BLaER1 treated with 17β-estradiol and CSF1 and Interleukin-3, amounts not matched to agents 10 nM and 100 nM (cell line): ENCODE measurements at regions not wholly inside any gene's neighbourhood (a gene's known extent, or its start where the extent isn't known, plus 50 kb on each side); places are given as distances from the start of the nearest gene placed in this dataset.

Experiments used
- H3K27ac ChIP-seq, 11 experiments: shearing (Covaris generic); formaldehyde crosslinking; 2 replicates each; pipeline ENCODE4 v1.8.1; 2022
- H3K27me3 ChIP-seq, 11 experiments: shearing (Covaris generic); formaldehyde crosslinking; 2 replicates each; pipeline ENCODE4 v1.8.1; 2022
- H3K36me3 ChIP-seq, 11 experiments: shearing (Covaris generic); formaldehyde crosslinking; 2 replicates each; pipeline ENCODE4 v1.8.1; 2022
- H3K4me1 ChIP-seq, 10 experiments: shearing (Covaris generic); formaldehyde crosslinking; 2 replicates each; pipeline ENCODE4 v1.8.1; 2022
- H3K4me2 ChIP-seq, 11 experiments: shearing (Covaris generic); formaldehyde crosslinking; 2 replicates each; pipeline ENCODE4 v1.8.1; 2022
- H3K4me3 ChIP-seq, 10 experiments: shearing (Covaris generic); formaldehyde crosslinking; 2 replicates each; pipeline ENCODE4 v1.8.1; 2022
- H3K9ac ChIP-seq, 11 experiments: shearing (Covaris generic); formaldehyde crosslinking; 2 replicates each; pipeline ENCODE4 v1.8.1; 2022
- H3K9me3 ChIP-seq, 11 experiments: shearing (Covaris generic); formaldehyde crosslinking; replicated peaks in 1 of 11; 2 replicates each; pipeline ENCODE4 v1.8.1; 2022
- H4K20me1 ChIP-seq, 11 experiments: shearing (Covaris generic); formaldehyde crosslinking; 2 replicates each; pipeline ENCODE4 v1.8.1; 2022
- Cebpa-rat ChIP-seq, 11 experiments: shearing (Covaris generic); IDR thresholded peaks; 2 replicates each; pipeline ENCODE4 v1.8.1; 2022

- Histone ChIP-seq H3K9ac (no peak overlapping the region), H3K27ac (no peak overlapping the region), H3K9me3 (no peaks in the 10 kb centered on the region), H3K36me3 (no peaks in the 10 kb centered on the region), H3K4me2 (no peak overlapping the region), H4K20me1 (no peaks in the 10 kb centered on the region), H3K27me3 (peaks cover 0 to 21% (median 7%) of the 10 kb centered on the region in 11 experiments; a peak in 12 of 22 replicates), H3K4me3 (no peak overlapping the region), H3K4me1 (peaks cover 0 to 11% (median 0%) of the 10 kb centered on the region in 10 experiments; a peak in 7 of 20 replicates)
- no peak for TF ChIP-seq Cebpa-rat (IDR thresholded peaks at IDR 0.05)
These were observed 232.2 kb upstream of the ARID1B start for GRCh38 chr6:156545021-156545420.

- H4K20me1 ChIP-seq = no peaks in the 10 kb centered on the region
- H3K36me3 ChIP-seq = no peaks in the 10 kb centered on the region
- peak in 7 of 11 experiments; percentile 34 to 69 (median 65); a peak in 10 of 22 replicates for TF ChIP-seq Cebpa-rat (IDR thresholded peaks at IDR 0.05)
- peaks cover 0 to 11% (median 0%) of the 10 kb centered on the region in 10 experiments; a peak in 7 of 20 replicates for H3K4me1 ChIP-seq
- no peak overlapping the region for H3K27ac ChIP-seq
- no peak overlapping the region for H3K4me2 ChIP-seq
- no peak overlapping the region for H3K4me3 ChIP-seq
- peaks cover 0 to 11% (median 2%) of the 10 kb centered on the region in 11 experiments; a peak in 3 of 22 replicates for H3K27me3 ChIP-seq
- no peaks in the 10 kb centered on the region for H3K9me3 ChIP-seq
- H3K9ac ChIP-seq = no peak overlapping the region
These were observed 233.1 kb upstream of the ARID1B start for GRCh38 chr6:156544046-156544445.

GRCh38 chr6:156543431-156543830 lies 233.7 kb upstream of the ARID1B start:
- Histone ChIP-seq H3K4me3 (no peak overlapping the region), H3K4me2 (no peak overlapping the region), H3K9ac (no peak overlapping the region), H3K9me3 (no peaks in the 10 kb centered on the region), H3K27ac (no peak overlapping the region), H3K27me3 (peaks cover 0 to 10% (median 0%) of the 10 kb centered on the region in 11 experiments; a peak in 2 of 22 replicates), H4K20me1 (no peaks in the 10 kb centered on the region), H3K36me3 (no peaks in the 10 kb centered on the region), H3K4me1 (peaks cover 0 to 5% (median 0%) of the 10 kb centered on the region in 10 experiments; a peak in 7 of 20 replicates)
- TF ChIP-seq Cebpa-rat (IDR thresholded peaks at IDR 0.05) = no peak

GRCh38 chr6:156538875-156539660 lies 238.1 kb upstream of the ARID1B start:
- H3K27ac ChIP-seq = no peak overlapping the region
- no peak overlapping the region for H3K4me2 ChIP-seq

GRCh38 chr6:156534594-156534993 lies 242.6 kb upstream of the ARID1B start:
- TF ChIP-seq Cebpa-rat (IDR thresholded peaks at IDR 0.05) = no peak

More at GRCh38 chr6:156538875-156539660, 238.1 kb upstream of the ARID1B start:
- H3K9ac ChIP-seq = no peak overlapping the region
- no peaks in the 10 kb centered on the region for H4K20me1 ChIP-seq
- H3K4me1 ChIP-seq = no peaks in the 10 kb centered on the region
- no peaks in the 10 kb centered on the region for H3K36me3 ChIP-seq
- TF ChIP-seq Cebpa-rat (IDR thresholded peaks at IDR 0.05) = no peak
- no peaks in the 10 kb centered on the region for H3K27me3 ChIP-seq
- H3K4me3 ChIP-seq = no peak overlapping the region
- H3K9me3 ChIP-seq = peaks cover 0 to 5% (median 0%) of the 10 kb centered on the region in 11 experiments; a peak in 1 of 22 replicates

GRCh38 chr6:156533872-156534524 lies 243.2 kb upstream of the ARID1B start:
- Histone ChIP-seq H3K9me3 (peaks cover 0 to 5% (median 0%) of the 10 kb centered on the region in 11 experiments; a peak in 1 of 22 replicates), H3K4me3 (no peak overlapping the region), H3K4me2 (no peak overlapping the region), H3K27ac (no peak overlapping the region), H4K20me1 (no peaks in the 10 kb centered on the region), H3K9ac (no peak overlapping the region), H3K36me3 (no peaks in the 10 kb centered on the region), H3K4me1 (no peaks in the 10 kb centered on the region), H3K27me3 (no peaks in the 10 kb centered on the region)
- TF ChIP-seq Cebpa-rat (IDR thresholded peaks at IDR 0.05) = no peak

More at GRCh38 chr6:156534594-156534993, 242.6 kb upstream of the ARID1B start:
- Histone ChIP-seq H3K27me3 (no peaks in the 10 kb centered on the region), H3K4me3 (no peak overlapping the region), H3K4me1 (no peaks in the 10 kb centered on the region), H3K9ac (no peak overlapping the region), H3K36me3 (no peaks in the 10 kb centered on the region), H3K9me3 (peaks cover 0 to 5% (median 0%) of the 10 kb centered on the region in 11 experiments; a peak in 1 of 22 replicates), H3K27ac (no peak overlapping the region), H4K20me1 (no peaks in the 10 kb centered on the region), H3K4me2 (no peak overlapping the region)

- Histone ChIP-seq H3K4me1 (no peaks in the 10 kb centered on the region), H3K9ac (no peak overlapping the region), H3K36me3 (no peaks in the 10 kb centered on the region), H3K4me3 (no peak overlapping the region), H3K4me2 (no peak overlapping the region), H3K9me3 (peaks cover under 1 to 7% (median 2%) of the 10 kb centered on the region in 11 experiments; a peak in 9 of 22 replicates), H3K27ac (no peak overlapping the region), H4K20me1 (no peaks in the 10 kb centered on the region), H3K27me3 (no peaks in the 10 kb centered on the region)
- TF ChIP-seq Cebpa-rat (IDR thresholded peaks at IDR 0.05) = no peak
These were observed 251.1 kb upstream of the ARID1B start for GRCh38 chr6:156526081-156526480.

GRCh38 chr6:156525541-156525940 lies 251.6 kb upstream of the ARID1B start:
- no peaks in the 10 kb centered on the region for H3K36me3 ChIP-seq
- H3K4me1 ChIP-seq = no peaks in the 10 kb centered on the region
- no peak overlapping the region for H3K27ac ChIP-seq
- no peak overlapping the region for H3K4me3 ChIP-seq
- no peaks in the 10 kb centered on the region for H3K27me3 ChIP-seq
- no peaks in the 10 kb centered on the region for H4K20me1 ChIP-seq
- TF ChIP-seq Cebpa-rat (IDR thresholded peaks at IDR 0.05) = no peak
- H3K9ac ChIP-seq = no peak overlapping the region
- H3K4me2 ChIP-seq = no peak overlapping the region
- H3K9me3 ChIP-seq = peaks cover 6 to 13% (median 7%) of the 10 kb centered on the region in 11 experiments; a peak in 14 of 22 replicates

- H3K4me2 ChIP-seq = no peak overlapping the region
- H3K9me3 ChIP-seq = peaks cover 30 to 41% (median 36%) of the 10 kb centered on the region in 11 experiments
- H3K4me1 ChIP-seq = peaks cover 0 to 13% (median 8%) of the 10 kb centered on the region in 10 experiments; a peak in 11 of 20 replicates
- H3K4me3 ChIP-seq = no peak overlapping the region
- H4K20me1 ChIP-seq = no peaks in the 10 kb centered on the region
- H3K9ac ChIP-seq = no peak overlapping the region
- no peak for TF ChIP-seq Cebpa-rat (IDR thresholded peaks at IDR 0.05)
- no peaks in the 10 kb centered on the region for H3K36me3 ChIP-seq
- H3K27me3 ChIP-seq = no peaks in the 10 kb centered on the region
- no peak overlapping the region for H3K27ac ChIP-seq
These were observed 257.2 kb upstream of the ARID1B start for GRCh38 chr6:156519940-156520339.
